Stimulated activated CD4-positive, alpha-beta T cell treated with anti-CD3 and anti-CD28 coated beads, TNF-alpha, amount 100 ng/mL, for 1 hour (primary cell): ENCODE measurements at regions not wholly inside any gene's neighbourhood (a gene's known extent, or its start where the extent isn't known, plus 50 kb on each side); places are given as distances from the start of the nearest gene placed in this dataset.

Experiments
- DNase-seq, 3 donors: peaks; one replicate each; pipeline ENCODE4 v3.0.0-alpha.2; 2020; ENCODE audit warnings: low read depth in 3 of 3, low spot score in 1 of 3

DNA sequence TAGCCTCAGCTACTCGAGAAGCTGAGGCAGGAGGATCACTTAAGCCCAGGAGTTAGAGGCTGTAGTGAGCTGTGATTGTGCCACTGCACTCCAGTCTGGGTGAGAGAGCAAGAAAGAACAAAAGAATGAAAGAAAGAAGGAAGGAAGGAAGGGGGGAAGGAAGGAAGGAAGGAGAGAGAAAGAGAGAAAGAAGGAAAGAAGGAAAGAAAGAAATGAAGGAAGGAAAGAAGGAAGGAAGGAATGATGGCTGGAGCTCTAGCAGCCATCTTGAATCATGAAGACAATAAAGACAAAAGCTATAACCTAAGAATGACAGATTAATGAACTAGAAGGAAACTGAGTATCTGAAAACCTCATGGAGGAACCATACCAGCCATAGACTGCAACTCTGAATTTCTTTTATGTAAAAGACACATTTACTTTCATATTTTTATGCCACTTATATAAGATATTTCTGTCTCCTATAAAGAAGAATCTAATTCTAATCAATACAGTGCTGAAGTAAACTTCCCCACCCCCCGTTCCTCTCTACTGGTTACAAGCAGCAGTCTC is 522.3 kb upstream of the JARID2 start:
- no peak for DNase-seq

- no peak for DNase-seq
These were observed 521.3 kb upstream of the JARID2 start for GRCh38 chr6:14724549-14724948.

DNA sequence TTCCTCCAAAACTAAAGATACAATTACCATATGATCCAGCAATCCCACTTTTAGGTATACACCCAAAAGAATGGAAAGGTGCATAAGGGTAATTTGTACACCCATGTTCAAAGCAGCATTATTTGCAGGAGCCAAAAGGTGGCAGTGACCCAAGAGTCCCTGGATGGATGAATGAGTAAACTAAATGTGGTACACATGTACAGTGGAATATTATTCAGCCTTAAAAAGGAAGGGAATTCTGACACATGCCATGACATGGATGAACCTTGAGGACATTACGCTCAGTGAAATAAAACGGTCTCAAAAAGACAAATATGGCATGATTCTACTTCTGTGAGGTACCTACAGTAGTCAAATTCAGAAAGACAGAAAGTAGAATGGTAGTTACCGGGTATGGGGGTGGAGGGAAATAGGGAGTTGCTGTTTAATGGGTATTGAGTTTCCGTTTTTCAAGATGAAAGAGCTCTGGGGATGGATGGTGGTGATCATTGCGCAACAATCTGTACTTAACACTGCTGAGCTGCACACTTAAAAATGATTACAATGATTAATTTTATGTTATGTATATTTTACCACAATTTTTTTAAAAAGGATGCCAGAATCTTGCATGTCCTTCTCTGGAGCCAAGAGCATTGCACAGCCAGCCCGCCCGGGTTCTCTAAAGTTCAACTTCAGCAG is 518.9 kb upstream of the JARID2 start:
- DNase-seq = no peak

DNA sequence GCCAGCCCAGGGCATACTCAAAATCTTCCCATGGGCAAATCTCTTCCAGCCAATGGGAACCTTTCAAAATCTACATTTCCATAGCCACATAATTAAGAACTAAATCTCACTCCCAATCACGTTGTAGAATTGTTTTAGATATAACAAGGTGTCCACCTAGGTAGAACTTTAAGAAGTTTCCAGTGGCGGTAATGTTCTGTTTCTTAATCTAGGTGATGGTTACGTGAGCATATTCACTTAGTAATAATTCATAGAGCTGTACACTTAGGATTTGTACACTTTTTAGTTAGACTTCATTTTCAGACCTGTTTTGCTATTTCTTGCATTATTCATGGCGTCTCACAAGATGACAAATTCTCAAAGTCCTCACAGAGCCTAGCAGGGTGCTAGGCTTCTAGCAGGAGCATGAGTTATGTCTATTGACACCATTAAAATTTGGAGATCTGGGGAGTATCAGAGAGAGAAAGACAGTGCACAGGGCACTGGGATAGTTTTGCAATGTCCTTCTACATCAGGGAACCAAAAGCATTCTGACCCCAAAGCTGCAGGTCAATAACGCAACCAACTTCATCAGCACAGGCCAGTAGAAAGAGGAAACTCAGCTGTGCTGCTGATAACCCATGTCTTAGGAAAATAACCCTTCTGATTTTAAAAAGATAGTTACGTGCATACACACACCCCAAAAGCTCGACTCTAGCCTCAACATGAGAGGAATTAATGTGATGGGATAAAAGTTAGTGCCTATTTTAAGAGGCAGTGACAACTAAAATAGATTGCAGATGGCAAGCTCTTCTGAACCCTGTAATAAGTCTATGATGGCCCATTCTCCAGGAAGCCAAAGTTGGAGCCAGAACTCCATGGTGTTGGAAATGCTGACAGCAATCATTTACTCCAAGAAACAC is 518.1 kb upstream of the JARID2 start:
- DNase-seq = no peak

GRCh38 chr6:14728396-14729024 is 517.4 kb upstream of the JARID2 start:
- DNase-seq = no peak

DNA sequence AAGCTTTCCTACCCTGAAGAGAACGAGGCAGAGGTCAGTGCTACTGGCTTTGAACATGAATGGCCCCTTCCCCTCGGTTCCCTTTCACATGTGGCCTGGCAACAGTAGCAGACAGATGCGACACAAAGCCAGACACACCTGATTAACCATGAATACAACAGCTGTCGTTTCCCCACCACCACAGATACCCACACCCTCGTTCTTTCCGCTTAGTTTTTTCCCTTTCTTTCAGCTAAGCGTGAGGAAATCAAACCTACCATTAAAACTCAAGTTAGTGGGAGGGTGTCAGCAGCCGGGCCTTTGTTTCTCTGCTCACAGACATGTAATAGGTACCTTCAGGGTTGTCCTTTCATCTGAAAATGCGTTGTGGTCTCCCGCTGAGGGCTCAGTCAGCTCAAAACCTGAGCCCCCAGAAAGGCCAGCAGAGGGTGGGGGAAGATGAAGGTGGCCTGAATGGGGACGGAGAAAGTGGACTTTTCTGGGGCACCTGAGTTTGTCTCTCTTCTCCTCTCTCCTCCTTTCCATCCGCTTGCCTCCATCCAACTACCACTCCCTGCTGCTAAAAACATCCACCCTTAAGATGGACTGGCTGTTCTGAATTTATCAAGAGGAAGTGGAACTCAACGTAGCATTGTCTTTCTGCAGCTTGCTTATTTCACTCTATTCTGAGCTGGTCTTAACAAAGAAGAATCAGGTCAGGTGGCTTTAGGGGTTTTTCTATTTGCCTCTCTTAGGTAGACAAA is 516.6 kb upstream of the JARID2 start:
- DNase-seq = no peak

DNA sequence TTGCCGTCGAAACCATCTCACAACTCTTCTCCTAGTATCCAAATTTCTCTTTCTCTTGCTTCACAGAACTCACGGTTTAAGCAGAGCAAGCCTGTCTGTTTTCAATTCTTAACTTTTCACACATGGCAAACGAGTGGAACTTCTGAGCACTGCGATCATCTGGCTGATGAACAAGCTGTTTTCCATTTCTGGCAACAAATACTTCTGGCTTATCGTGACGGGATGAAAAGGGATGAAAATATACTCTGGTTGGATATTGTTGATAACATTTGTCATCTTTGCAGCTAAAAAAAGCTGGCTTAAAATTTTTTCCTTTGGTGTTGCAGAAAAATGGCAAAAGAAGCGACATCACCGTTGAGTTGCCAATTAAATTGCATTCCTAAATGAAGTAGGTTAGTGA is 515.2 kb upstream of the JARID2 start:
- DNase-seq = no peak

DNA sequence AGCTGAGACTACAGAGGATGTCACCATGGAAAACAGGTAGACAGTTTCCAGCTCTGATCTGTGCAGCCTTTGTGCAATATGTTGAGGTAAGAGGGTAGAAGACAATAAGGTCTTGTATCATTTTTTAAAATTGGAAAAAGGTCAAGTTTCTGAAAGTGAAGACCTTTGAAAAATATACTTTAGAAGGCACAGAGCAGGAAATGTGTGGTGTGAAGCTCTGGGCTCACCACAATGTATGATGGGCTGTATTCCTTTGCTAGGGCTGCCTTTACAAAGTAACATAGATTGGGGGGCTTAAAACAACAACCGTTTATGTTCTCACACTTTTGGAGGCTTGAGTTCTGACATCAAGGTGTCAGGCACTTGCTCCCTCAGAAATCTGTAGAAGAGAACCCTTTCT is 514.3 kb upstream of the JARID2 start:
- DNase-seq = no peak

GRCh38 chr6:14732226-14732843 is 513.5 kb upstream of the JARID2 start:
- no peak for DNase-seq

DNA sequence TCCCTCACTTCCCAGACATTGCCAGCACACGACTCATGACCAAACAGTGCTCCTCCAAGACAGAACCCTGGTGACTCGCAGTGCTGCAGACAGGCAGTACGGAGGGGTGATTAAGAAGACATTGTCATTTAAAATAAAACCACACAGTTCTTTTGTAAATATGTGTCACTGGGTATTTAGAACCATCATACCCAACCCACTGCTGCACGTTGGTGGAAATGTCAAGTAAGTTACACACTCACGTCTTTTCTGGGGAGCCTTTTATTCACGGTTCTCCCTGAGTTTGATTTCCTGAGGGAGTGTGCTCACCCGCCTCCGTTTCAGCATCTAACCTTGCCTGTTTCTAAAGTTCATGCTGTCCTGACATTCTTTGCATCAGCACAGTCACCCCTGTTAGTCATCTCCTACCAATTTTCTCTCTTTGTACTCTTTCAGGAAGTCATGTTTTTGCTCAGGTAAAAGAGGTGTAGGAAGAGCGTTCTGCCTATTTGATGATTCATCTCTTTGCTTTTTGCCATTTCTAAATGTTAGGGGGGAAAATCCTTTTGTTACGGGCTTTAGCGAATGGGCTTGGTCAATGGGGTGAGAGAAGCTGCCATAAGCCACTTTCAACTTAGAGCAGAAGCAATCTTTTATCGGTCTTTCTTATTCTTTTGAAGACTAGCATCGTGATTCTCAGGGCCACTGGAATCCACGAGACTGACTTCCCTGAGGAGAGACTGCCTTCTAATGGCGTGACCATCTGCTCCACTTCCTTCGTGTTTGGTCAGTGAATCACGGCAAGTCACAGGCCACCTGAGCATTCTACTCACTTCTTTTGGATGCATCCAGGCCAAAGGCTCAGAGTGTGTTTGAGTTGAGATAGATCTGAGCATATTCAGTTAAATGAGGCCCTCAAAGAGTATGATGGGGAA is 512.8 kb upstream of the JARID2 start:
- DNase-seq = no peak

- no peak for DNase-seq
These were observed 511.8 kb upstream of the JARID2 start for GRCh38 chr6:14734052-14734415.

DNA sequence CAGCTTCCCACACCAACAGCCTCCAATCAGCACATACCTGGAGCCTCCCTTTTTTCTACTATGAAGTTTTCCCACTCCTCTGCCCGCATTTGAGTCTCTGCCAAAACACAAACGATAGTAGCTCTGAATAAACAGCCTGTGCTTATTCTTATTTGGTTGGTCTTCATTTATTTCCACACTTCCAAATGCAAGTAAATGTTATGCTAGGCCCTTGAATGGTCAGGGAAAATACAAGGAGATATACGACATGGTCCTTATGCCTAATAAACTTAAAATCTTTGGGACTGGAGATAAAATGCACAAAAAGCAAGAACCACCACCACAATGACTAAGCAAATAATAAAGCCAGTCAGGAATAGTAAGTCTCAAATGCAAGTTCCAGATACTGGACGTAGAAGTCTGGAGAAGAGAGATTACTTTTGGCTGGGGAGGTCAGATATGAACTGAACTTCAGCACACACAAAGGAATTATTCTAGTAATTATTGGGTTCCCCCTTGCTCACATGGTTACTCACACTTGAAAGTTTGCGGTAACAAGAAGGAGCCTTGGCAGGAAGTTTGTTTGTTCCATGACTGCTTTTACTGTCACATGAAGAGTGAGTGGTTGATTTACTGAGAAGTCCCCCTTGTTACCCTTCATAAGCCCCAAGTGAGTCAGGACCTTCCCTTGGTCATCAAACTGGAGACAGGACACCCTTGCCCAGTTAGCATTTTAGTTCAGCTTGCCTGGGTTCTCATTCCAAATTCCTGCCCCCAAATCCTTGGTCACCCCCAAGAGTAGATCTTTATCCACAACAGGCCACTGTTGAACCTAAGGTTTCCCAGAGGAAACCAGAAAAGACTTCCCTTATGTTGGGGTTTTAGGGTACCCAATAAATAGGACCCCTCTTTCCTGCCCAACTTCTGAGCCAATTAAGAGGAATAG is 511.2 kb upstream of the JARID2 start:
- no peak for DNase-seq

DNA sequence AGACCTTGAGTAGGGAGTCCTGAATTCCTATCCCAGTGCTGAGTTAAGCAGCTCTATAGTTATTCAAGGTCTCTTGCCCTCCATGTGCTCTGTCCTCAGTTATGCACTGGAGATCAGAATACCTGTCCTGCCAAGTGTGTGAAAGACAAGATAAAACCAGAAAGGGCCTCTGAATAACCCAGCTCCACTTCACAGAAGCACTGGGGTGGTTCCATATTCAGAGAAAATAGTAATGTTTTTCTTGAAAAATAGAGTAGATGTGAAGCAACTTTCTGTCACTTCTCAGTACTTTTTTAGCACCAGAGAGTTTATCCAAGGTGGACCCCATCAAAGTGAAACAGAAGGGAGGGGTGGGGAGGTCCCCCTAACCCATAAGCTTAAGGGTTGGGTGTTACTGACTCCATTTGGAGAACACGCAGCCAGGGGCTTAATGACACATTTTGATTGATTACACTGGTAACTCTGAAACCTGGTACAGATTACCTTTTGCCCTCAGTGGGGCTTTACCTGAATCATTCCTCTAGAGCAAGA is 509.8 kb upstream of the JARID2 start:
- DNase-seq = no peak

- DNase-seq = no peak
These were observed 509.3 kb upstream of the JARID2 start for GRCh38 chr6:14736554-14736953.

DNA sequence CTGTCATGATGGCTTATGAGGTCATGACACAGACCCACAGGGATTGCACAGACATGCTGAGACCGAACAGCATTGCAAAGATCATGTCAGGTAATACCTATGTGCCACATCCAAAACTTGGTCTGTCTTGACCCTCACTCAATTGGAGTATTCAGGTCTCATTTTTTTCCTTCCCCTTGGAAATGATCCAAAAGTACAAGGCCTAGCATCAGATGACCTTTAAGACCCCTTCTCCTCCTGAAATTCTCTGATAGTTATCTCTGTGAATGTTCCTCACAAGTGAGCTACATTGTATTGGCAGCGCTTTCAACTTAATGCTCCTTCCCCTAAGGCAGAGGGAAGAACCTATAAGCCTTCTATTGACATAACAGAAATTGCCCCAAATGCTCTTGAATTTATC is 507.4 kb upstream of the JARID2 start:
- DNase-seq = no peak

GRCh38 chr6:14738933-14739332 is 506.9 kb upstream of the JARID2 start:
- DNase-seq = no peak

DNA sequence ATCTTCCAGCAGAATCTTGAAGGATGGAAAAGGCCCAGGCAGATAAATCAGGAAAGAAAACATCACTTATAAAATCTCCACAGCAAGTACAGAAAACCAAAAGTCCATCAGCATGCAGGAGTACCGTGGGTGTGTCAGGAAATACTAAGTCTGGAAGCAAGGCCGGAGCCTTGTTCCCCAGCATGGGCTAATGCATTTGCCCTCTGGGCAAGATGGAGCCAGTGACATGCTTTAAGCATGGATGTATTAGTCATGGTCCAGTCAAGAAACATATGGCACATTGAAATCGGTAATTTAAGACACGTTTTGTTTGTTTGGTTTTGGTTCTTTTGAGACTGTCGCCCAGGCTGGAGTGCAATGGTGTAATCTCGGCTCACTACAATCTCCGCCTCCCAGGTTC is 506.0 kb upstream of the JARID2 start:
- no peak for DNase-seq

- DNase-seq = no peak
These were observed 503.7 kb upstream of the JARID2 start for GRCh38 chr6:14742171-14742570.
